OCI-LY7 (cell line): ENCODE measurements at regions not wholly inside any gene's neighbourhood (a gene's known extent, or its start where the extent isn't known, plus 50 kb on each side); places are given as distances from the start of the nearest gene placed in this dataset.

Experiments
- BruUV-seq: library from RNA; stranded (reverse); fragments of 400-500 nt; replicated peaks from 2 replicates; lab custom pipeline; 2021; lab: Mats Ljungman, UMichigan
- CTCF ChIA-PET: fragments of 300-600 bp; sonication (Branson Sonifier 250); formaldehyde crosslinking; loops from one replicate; lab custom pipeline; 2022; ENCODE audit warnings: antibody characterized with exemption; ENCODE audit not compliant: unreplicated experiment; lab: Charles Lee
- POLR2A ChIA-PET: fragments of 300-600 bp; sonication (Branson Sonifier 250); formaldehyde crosslinking; loops from one replicate; lab custom pipeline; 2022; ENCODE audit warnings: antibody characterized with exemption; lab: Charles Lee
- DNase-seq: peaks from one replicate; pipeline ENCODE4 v3.0.0-alpha.2; 2015; ENCODE audit warnings: low spot score
- H2AFZ ChIP-seq: fragments of 200-600 bp; sonication (generic), shearing (Covaris generic); 2 replicates; pipeline ENCODE4 v1.6.1; 2014; ENCODE audit warnings: mild to moderate bottlenecking, antibody characterized with exemption, low read length, moderate library complexity
- H3K27ac ChIP-seq: fragments of 200-600 bp; sonication (generic); 2 replicates; pipeline ENCODE4 v1.5.1; 2014; ENCODE audit warnings: mixed run types, low read depth, mild to moderate bottlenecking, moderate library complexity, low read length, inconsistent platforms; ENCODE audit not compliant: poor library complexity, severe bottlenecking
- H3K36me3 ChIP-seq: fragments of 200-600 bp; sonication (generic); 2 replicates; pipeline ENCODE4 v1.6.1; 2014; ENCODE audit warnings: mild to moderate bottlenecking, antibody characterized with exemption, low read length, moderate library complexity, mixed read lengths; ENCODE audit not compliant: insufficient read depth
- H3K4me1 ChIP-seq: fragments of 200-600 bp; sonication (generic); 2 replicates; pipeline ENCODE4 v1.5.1; 2014; ENCODE audit warnings: mild to moderate bottlenecking, low read length; ENCODE audit not compliant: insufficient read depth, poor library complexity, severe bottlenecking
- H3K4me2 ChIP-seq: fragments of 200-600 bp; sonication (generic); 2 replicates; pipeline ENCODE4 v1.6.1; 2014; ENCODE audit warnings: mild to moderate bottlenecking, low read length
- H3K4me3 ChIP-seq: fragments of 200-600 bp; sonication (generic); 2 replicates; pipeline ENCODE4 v1.5.1; 2014; ENCODE audit warnings: mild to moderate bottlenecking, low read depth, low read length; ENCODE audit not compliant: poor library complexity, severe bottlenecking
- H3K79me2 ChIP-seq: fragments of 200-600 bp; sonication (generic); 2 replicates; pipeline ENCODE4 v1.6.1; 2016; ENCODE audit warnings: low read depth, mild to moderate bottlenecking, low read length, moderate library complexity, mixed read lengths; ENCODE audit not compliant: insufficient read depth
- H3K9me2 ChIP-seq: fragments of 200-600 bp; sonication (generic); 2 replicates; pipeline ENCODE4 v1.6.1; 2016; ENCODE audit warnings: mild to moderate bottlenecking, low read length, mixed read lengths; ENCODE audit not compliant: insufficient read depth
- H3K9me3 ChIP-seq: fragments of 200-600 bp; sonication (generic); 2 replicates; pipeline ENCODE4 v1.6.1; 2014; ENCODE audit warnings: mild to moderate bottlenecking, mixed run types, low read length, mixed read lengths
- H4K20me1 ChIP-seq: fragments of 200-600 bp; sonication (generic); 2 replicates; pipeline ENCODE4 v1.6.1; 2014; ENCODE audit warnings: mild to moderate bottlenecking, antibody characterized with exemption, low read length, moderate library complexity, mixed read lengths; ENCODE audit not compliant: insufficient read depth
- CTCF ChIP-seq: fragments of 200-600 bp; sonication (generic); conservative IDR thresholded peaks from 2 replicates; pipeline ENCODE4 v1.5.1; 2014; ENCODE audit warnings: mild to moderate bottlenecking, antibody characterized with exemption, low read length, moderate library complexity, mixed read lengths
- EZH2phosphoT487 ChIP-seq: fragments of 200-600 bp; sonication (generic); IDR thresholded peaks from 2 replicates; pipeline ENCODE4 v1.6.1; 2018; ENCODE audit warnings: low read depth, borderline replicate concordance, mild to moderate bottlenecking, mixed run types, antibody characterized with exemption, low read length, moderate library complexity, mixed read lengths
- intact Hi-C: fragments of 100-400 bp; cut with micrococcal nuclease; formaldehyde crosslinking; loops from one replicate; pipeline ENCODE4 v1.10.0; 2022; ENCODE audit not compliant: unreplicated experiment

DNA sequence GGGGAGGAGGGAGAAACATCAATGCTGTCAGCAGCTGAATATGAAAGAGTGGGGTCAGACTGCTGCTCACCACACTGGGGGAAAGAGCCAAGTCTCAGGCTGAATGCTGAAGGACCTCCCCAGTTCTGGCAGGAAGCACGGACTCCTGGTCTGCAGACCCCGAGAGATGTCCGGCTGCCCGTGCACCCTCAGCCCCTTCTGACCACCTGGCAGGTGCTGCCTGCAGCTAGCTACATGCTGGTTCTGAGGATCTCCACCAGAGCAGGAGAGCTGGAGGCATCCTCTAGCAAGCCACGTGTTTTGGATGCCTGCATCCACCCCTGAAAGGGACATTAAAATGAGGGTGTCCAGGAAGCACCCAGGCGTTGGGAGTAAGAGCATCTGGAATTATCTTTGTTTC is 74.2 kb downstream of the HTR5A start:
- no peaks in the 10 kb centered on the region for H3K9me2 ChIP-seq
- no TSS peak for BruUV-seq
- H3K4me2 ChIP-seq = no peak overlapping the region
- no peaks in the 10 kb centered on the region for H3K4me1 ChIP-seq
- TF ChIP-seq EZH2phosphoT487 (no peak), CTCF (no peak)
- no peak for DNase-seq
- H3K9me3 ChIP-seq = no peaks in the 10 kb centered on the region
- CTCF ChIA-PET = no interaction called here
- H2AFZ ChIP-seq = no peak overlapping the region
- POLR2A ChIA-PET = no interaction called here
- H3K79me2 ChIP-seq = no peaks in the 10 kb centered on the region
- H3K4me3 ChIP-seq = no peak overlapping the region
- H3K36me3 ChIP-seq = no peaks in the 10 kb centered on the region
- H3K27ac ChIP-seq = no peak overlapping the region
- intact Hi-C loops = no loop called here
- H4K20me1 ChIP-seq = no peaks in the 10 kb centered on the region

GRCh38 chr7:155145477-155146255 is 75.5 kb downstream of the HTR5A start:
- BruUV-seq = no TSS peak
- Histone ChIP-seq H3K9me2 (no peaks in the 10 kb centered on the region), H3K4me3 (no peak overlapping the region), H3K79me2 (no peaks in the 10 kb centered on the region), H3K36me3 (no peaks in the 10 kb centered on the region), H3K4me1 (no peaks in the 10 kb centered on the region), H3K4me2 (no peak overlapping the region), H3K9me3 (no peaks in the 10 kb centered on the region), H2AFZ (no peak overlapping the region), H3K27ac (no peak overlapping the region), H4K20me1 (no peaks in the 10 kb centered on the region)
- TF ChIP-seq CTCF = no peak
- no peak for TF ChIP-seq EZH2phosphoT487
- intact Hi-C loops = no loop called here
- no peak for DNase-seq
- ChIA-PET CTCF (no interaction called here), POLR2A (no interaction called here)

DNA sequence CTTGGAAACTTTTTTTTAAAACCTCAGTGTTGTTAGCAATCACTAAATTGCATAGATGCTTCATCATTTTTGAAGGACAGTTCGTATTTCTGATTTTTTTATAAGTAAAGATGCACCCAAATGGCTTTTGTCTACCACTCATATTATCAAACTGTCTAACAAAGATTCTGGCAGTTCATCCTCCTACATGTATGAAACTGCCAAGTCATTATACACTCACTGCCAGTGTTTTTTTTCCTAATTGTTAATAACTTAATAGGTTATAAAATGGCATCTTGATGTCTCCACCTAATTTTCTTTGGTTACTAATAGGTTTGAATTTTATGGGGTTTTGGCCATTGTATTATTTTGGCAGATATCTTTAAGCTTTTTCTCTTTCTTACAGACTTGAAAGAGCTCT is 77.0 kb downstream of the HTR5A start:
- no peak for DNase-seq
- no TSS peak for BruUV-seq
- H3K4me3 ChIP-seq = no peak overlapping the region
- no peaks in the 10 kb centered on the region for H3K79me2 ChIP-seq
- H3K27ac ChIP-seq = no peak overlapping the region
- ChIA-PET POLR2A (interaction anchor here (1.1 kb wide), 1 partner anchor 15 kb away, joined by 3 read pairs; no protein-coding TSS in a partner anchor), CTCF (no interaction called here)
- no peaks in the 10 kb centered on the region for H3K36me3 ChIP-seq
- TF ChIP-seq EZH2phosphoT487 = no peak
- TF ChIP-seq CTCF = no peak
- H2AFZ ChIP-seq = no peak overlapping the region
- H3K4me1 ChIP-seq = no peaks in the 10 kb centered on the region
- no peak overlapping the region for H3K4me2 ChIP-seq
- no peaks in the 10 kb centered on the region for H3K9me2 ChIP-seq
- no peaks in the 10 kb centered on the region for H3K9me3 ChIP-seq
- no peaks in the 10 kb centered on the region for H4K20me1 ChIP-seq
- intact Hi-C loops = no loop called here
